Type B pancreatic cell (in vitro differentiated cells): ENCODE measurements at regions not wholly inside any gene's neighbourhood (a gene's known extent, or its start where the extent isn't known, plus 50 kb on each side); places are given as distances from the start of the nearest gene placed in this dataset.

Experiments
- DNase-seq: peaks from one replicate; pipeline ENCODE4 v3.0.0; 2021; ENCODE audit warnings: mixed read lengths; ENCODE audit not compliant: unreplicated experiment; ENCODE audit errors: extremely low spot score
- H3K27ac Mint-ChIP-seq: 2 replicates; pipeline ENCODE4 v1.8.0; 2021; ENCODE audit warnings: mild to moderate bottlenecking, mixed read lengths
- H3K27me3 Mint-ChIP-seq: 2 replicates; pipeline ENCODE4 v1.8.0; 2021; ENCODE audit warnings: mixed read lengths
- H3K36me3 Mint-ChIP-seq: 2 replicates; pipeline ENCODE4 v1.8.0; 2021; ENCODE audit warnings: mixed read lengths
- H3K4me1 Mint-ChIP-seq: one replicate; pipeline ENCODE4 v1.8.0; 2021; ENCODE audit warnings: mixed read lengths; ENCODE audit not compliant: unreplicated experiment
- H3K4me3 Mint-ChIP-seq: 2 replicates; pipeline ENCODE4 v1.8.0; 2021; ENCODE audit warnings: mild to moderate bottlenecking, mixed read lengths
- H3K9me3 Mint-ChIP-seq: 2 replicates; pipeline ENCODE4 v1.8.0; 2021; ENCODE audit warnings: mixed read lengths
- TF ChIP-seq, protein P1 (sequence below): fragments of 200-600 bp; sonication (generic); conservative IDR thresholded peaks from 2 replicates; pipeline ENCODE4 v1.5.0; 2021; ENCODE audit warnings: antibody characterized with exemption, mild to moderate bottlenecking

DNA sequence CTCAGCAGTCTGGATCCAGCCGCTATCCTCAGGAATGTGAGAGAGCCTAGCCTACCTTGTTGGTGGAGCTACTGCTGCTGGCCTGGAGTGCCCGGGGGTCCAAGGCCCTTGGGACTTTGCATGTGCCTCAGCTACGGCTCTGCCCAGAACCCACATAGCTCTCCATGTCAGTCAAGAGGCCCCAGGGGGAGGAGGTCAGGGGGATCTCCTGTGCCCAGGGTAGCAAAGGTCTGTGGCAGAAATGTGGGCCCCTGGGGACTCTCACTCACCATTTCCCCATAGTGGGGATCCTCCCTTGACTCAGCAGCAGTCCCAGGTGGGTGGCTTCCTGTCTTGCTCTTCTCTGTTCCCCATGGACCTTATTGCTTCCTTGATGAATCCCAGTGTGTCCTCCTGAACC lies 342.7 kb upstream of the CHAC2 start:
- H3K36me3 Mint-ChIP-seq, result no peaks in the 10 kb centered on the region
- DNase-seq, result no peak
- TF ChIP-seq, protein P1, sequence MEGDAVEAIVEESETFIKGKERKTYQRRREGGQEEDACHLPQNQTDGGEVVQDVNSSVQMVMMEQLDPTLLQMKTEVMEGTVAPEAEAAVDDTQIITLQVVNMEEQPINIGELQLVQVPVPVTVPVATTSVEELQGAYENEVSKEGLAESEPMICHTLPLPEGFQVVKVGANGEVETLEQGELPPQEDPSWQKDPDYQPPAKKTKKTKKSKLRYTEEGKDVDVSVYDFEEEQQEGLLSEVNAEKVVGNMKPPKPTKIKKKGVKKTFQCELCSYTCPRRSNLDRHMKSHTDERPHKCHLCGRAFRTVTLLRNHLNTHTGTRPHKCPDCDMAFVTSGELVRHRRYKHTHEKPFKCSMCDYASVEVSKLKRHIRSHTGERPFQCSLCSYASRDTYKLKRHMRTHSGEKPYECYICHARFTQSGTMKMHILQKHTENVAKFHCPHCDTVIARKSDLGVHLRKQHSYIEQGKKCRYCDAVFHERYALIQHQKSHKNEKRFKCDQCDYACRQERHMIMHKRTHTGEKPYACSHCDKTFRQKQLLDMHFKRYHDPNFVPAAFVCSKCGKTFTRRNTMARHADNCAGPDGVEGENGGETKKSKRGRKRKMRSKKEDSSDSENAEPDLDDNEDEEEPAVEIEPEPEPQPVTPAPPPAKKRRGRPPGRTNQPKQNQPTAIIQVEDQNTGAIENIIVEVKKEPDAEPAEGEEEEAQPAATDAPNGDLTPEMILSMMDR, result no peak
- H3K4me1 Mint-ChIP-seq, result no peaks in the 10 kb centered on the region
- no peak overlapping the region for H3K4me3 Mint-ChIP-seq
- no peak overlapping the region for H3K27ac Mint-ChIP-seq
- H3K9me3 Mint-ChIP-seq, result no peaks in the 10 kb centered on the region
- no peaks in the 10 kb centered on the region for H3K27me3 Mint-ChIP-seq

GRCh38 chr2:53423465-53423864 lies 344.1 kb upstream of the CHAC2 start:
- Mint-ChIP-seq H3K9me3 (no peaks in the 10 kb centered on the region), H3K27ac (no peak overlapping the region), H3K36me3 (no peaks in the 10 kb centered on the region), H3K4me1 (no peaks in the 10 kb centered on the region), H3K27me3 (no peaks in the 10 kb centered on the region), H3K4me3 (no peak overlapping the region)
- TF ChIP-seq, protein P1, result no peak
- DNase-seq, result no peak

DNA sequence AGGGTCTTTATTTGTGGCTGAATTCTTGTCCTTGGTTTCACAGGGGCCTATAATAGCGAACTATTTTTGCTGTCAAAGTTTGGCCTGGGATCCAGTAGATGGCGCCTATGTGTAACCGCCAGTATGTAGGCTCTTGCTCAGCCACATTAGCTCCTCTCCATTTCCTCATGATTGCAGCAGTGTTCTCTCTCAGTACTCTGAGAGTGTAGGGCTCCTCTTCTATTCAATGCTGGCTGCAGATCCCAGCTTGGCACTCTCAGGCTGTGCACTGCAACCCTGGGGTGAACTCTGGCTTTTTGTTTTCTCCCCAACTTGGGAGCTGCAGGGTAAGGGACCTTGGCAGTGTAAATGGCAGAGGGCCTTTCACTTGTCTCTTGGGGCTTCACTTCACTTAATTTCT lies 344.6 kb upstream of the CHAC2 start:
- Mint-ChIP-seq H3K9me3 (no peaks in the 10 kb centered on the region), H3K27ac (no peak overlapping the region), H3K4me1 (no peaks in the 10 kb centered on the region), H3K4me3 (no peak overlapping the region), H3K27me3 (no peaks in the 10 kb centered on the region), H3K36me3 (no peaks in the 10 kb centered on the region)
- TF ChIP-seq, protein P1, result peak; percentile 68
- no peak for DNase-seq

- no peaks in the 10 kb centered on the region for H3K4me1 Mint-ChIP-seq
These were observed 350.2 kb upstream of the CHAC2 start for GRCh38 chr2:53417385-53417784.

DNA sequence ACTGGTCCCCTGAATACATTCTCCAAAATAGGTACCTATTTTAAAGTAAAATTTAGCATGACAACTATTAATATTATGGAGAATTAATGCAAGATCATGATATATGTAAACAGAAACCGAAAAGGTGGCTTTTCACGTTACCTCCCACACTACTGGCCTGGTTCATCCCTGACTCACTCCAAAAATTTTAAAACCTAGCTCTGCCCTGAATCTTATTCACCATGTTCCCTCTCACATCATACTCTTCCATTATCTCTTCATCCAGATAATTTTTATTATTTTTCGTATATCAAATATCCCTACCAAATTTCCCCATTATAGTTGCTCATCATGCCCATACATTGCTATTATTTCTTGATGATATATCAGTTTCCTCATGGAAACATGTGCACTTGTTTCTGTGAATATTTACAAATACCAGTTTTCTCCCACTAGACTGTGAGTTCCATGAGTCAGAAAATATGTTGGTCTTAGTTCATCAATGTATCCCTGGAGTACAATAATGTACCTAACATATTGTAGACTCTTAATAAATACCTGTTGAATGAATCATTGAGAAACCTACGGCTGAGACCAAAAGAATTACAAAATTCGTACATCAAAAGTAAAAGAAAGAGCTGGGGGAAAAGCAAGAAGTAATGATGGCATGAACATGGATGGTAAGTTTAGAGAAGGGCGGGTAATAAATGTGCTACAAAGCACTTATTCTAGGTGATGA lies 360.1 kb upstream of the CHAC2 start:
- Mint-ChIP-seq H3K27ac (no peak overlapping the region), H3K36me3 (no peaks in the 10 kb centered on the region), H3K4me3 (no peak overlapping the region), H3K4me1 (no peaks in the 10 kb centered on the region), H3K27me3 (peaks cover 3% of the 10 kb centered on the region), H3K9me3 (no peaks in the 10 kb centered on the region)
- DNase-seq, result no peak
- TF ChIP-seq, protein P1, result no peak

More at GRCh38 chr2:53417385-53417784, 350.2 kb upstream of the CHAC2 start:
- no peaks in the 10 kb centered on the region for H3K9me3 Mint-ChIP-seq
- DNase-seq, result no peak
- TF ChIP-seq, protein P1, result no peak
- H3K27me3 Mint-ChIP-seq, result no peaks in the 10 kb centered on the region
- no peak overlapping the region for H3K27ac Mint-ChIP-seq
- H3K36me3 Mint-ChIP-seq, result no peaks in the 10 kb centered on the region
- H3K4me3 Mint-ChIP-seq, result no peak overlapping the region
